K562 (cell line): ENCODE measurements at regions not wholly inside any gene's neighbourhood (a gene's known extent, or its start where the extent isn't known, plus 50 kb on each side); places are given as distances from the start of the nearest gene placed in this dataset.

ENCODE experiments used
- ATAC-seq: fragments of 200-7000 bp; cut with Tn5 transposase; 3 replicates; pipeline ENCODE4 v1.9.1; 2020; ENCODE audit warnings: moderate library complexity
- BruUV-seq: library from RNA; stranded (reverse); fragments of 400-500 nt; replicated peaks from 2 replicates; lab custom pipeline; 2021; lab: Mats Ljungman, UMichigan
- CTCF ChIA-PET: fragments of 300-600 bp; formaldehyde crosslinking; extraction: SDS; loops from one replicate; lab custom pipeline; 2021; ENCODE audit warnings: low intra/inter-chr PET ratio; lab: Yijun Ruan, JAX
- POLR2A ChIA-PET: fragments of 300-600, 350-650 bp; sonication (Branson Sonifier 250); formaldehyde crosslinking; extraction: SDS; loops from one replicate; lab custom pipeline; 2021; ENCODE audit warnings: antibody characterized with exemption, inconsistent platforms; lab: Yijun Ruan, JAX
- DNase-seq, 4 experiments: peaks; one replicate each; pipeline versions ENCODE4 v3.0.0 to v3.0.0-alpha.2; 2011 to 2018; ENCODE audit warnings: low spot score in 3 of 4, mixed read lengths in 3 of 4; ENCODE audit errors: extremely low read depth in 1 of 4
- FAIRE-seq: peaks from 2 replicates; lab custom pipeline; 2011; peaks lifted over from hg19 to GRCh38; lab: Jason Lieb, UNC
- H2AFZ ChIP-seq: 2 replicates; pipeline ENCODE4 v1.6.0; 2011; ENCODE audit warnings: low read depth, low read length, control low read depth, inconsistent platforms
- H3K27ac ChIP-seq: fragments of 200-600 bp; 3 replicates; pipeline ENCODE4 v1.8.0; 2011; ENCODE audit warnings: low read depth, mild to moderate bottlenecking, control low read depth, inconsistent platforms, low read length, moderate library complexity, mixed read lengths; ENCODE audit errors: extremely low read depth
- H3K27me3 ChIP-seq, 2 experiments: fragments of 300-600 bp in 1 of 2; 2 replicates in 1 of 2; 3 replicates in 1 of 2; pipeline versions ENCODE4 v1.6.0 to v1.8.0; 2011; ENCODE audit warnings: inconsistent platforms in 2 of 2, low read length in 2 of 2, mild to moderate bottlenecking in 1 of 2, mixed read lengths in 1 of 2, moderate library complexity in 1 of 2; ENCODE audit not compliant: control insufficient read depth in 2 of 2, insufficient read depth in 2 of 2
- H3K36me3 ChIP-seq: fragments of 300-600 bp; 3 replicates; pipeline ENCODE4 v1.8.0; 2011; ENCODE audit warnings: mild to moderate bottlenecking, low read length, inconsistent platforms; ENCODE audit not compliant: control insufficient read depth, insufficient read depth
- H3K4me1 ChIP-seq, 2 experiments: fragments of 200-600 bp in 1 of 2; replicated peaks in 1 of 2; 2 replicates in 1 of 2; 3 replicates in 1 of 2; pipeline versions ENCODE4 v1.5.1 to v1.8.0; 2011; ENCODE audit warnings: inconsistent platforms in 2 of 2, low read length in 2 of 2, mild to moderate bottlenecking in 1 of 2, mixed read lengths in 1 of 2, moderate library complexity in 1 of 2; ENCODE audit not compliant: control insufficient read depth in 2 of 2, insufficient read depth in 2 of 2
- H3K4me2 ChIP-seq: 2 replicates; pipeline ENCODE4 v1.6.1; 2011; ENCODE audit warnings: low read length, control low read depth, inconsistent platforms, mixed read lengths; ENCODE audit not compliant: insufficient read depth
- H3K4me3 ChIP-seq: fragments of 200-600 bp; sonication (generic), shearing (Covaris generic); 2 replicates; pipeline ENCODE4 v1.5.1; 2016; ENCODE audit warnings: control low read depth, inconsistent platforms
- H3K79me2 ChIP-seq: fragments of 200-600 bp; 3 replicates; pipeline ENCODE4 v1.8.0; 2011; ENCODE audit warnings: low read length, inconsistent platforms; ENCODE audit not compliant: control insufficient read depth, insufficient read depth
- H3K9ac ChIP-seq, 2 experiments: 2 replicates each; pipeline versions ENCODE4 v1.6.0 to v1.6.1; 2011; ENCODE audit warnings: low read depth in 2 of 2, low read length in 2 of 2, control low read depth in 1 of 2, inconsistent platforms in 1 of 2, mild to moderate bottlenecking in 1 of 2, mixed read lengths in 1 of 2; ENCODE audit not compliant: insufficient read depth in 1 of 2
- H3K9me1 ChIP-seq: one replicate; pipeline ENCODE4 v1.6.0; 2011; ENCODE audit warnings: inconsistent platforms, mild to moderate bottlenecking, low read length, moderate library complexity; ENCODE audit not compliant: control insufficient read depth, insufficient read depth
- H3K9me3 ChIP-seq: replicated peaks from 2 replicates; pipeline ENCODE4 v1.5.1; 2011; ENCODE audit warnings: low read depth, low read length, inconsistent platforms; ENCODE audit not compliant: control insufficient read depth, insufficient read depth
- H4K20me1 ChIP-seq: replicated peaks from 2 replicates; pipeline ENCODE4 v1.6.1; 2011; ENCODE audit warnings: low read length, inconsistent platforms, mixed read lengths; ENCODE audit not compliant: control insufficient read depth, insufficient read depth
- ZNF282 ChIP-seq: sonication (generic); formaldehyde crosslinking; IDR thresholded peaks from 2 replicates; pipeline ENCODE4 v1.8.1; 2023; ENCODE audit warnings: missing genetic modification reagents
- ZNF324 ChIP-seq: fragments of 250-450 bp; sonication (Bioruptor Pico); IDR thresholded peaks from 2 replicates; pipeline ENCODE4 v1.4.0; 2020; ENCODE audit warnings: mild to moderate bottlenecking
- ZNF41 ChIP-seq: fragments of 250-450 bp; sonication (Bioruptor Pico); conservative IDR thresholded peaks from 2 replicates; pipeline ENCODE4 v1.4.0; 2020; ENCODE audit warnings: mild to moderate bottlenecking
- ZNF75A ChIP-seq: fragments of 450-650 bp; formaldehyde crosslinking; IDR thresholded peaks from 2 replicates; pipeline ENCODE4 v1.4.0; 2020; ENCODE audit warnings: mild to moderate bottlenecking
- WGBS: fragments of 100-300 bp; shearing (Covaris generic); methylation state at CpG from one replicate; pipeline ENCODE4 v1.1.6; 2016; ENCODE audit warnings: low coverage, mixed read lengths; ENCODE audit not compliant: insufficient coverage; ENCODE audit errors: missing lambda C conversion rate; 5-methylcytosine and 5-hydroxymethylcytosine counted together
- in situ Hi-C: fragments of 300-500 bp; cut with MboI; formaldehyde crosslinking; loops from 4 replicates; pipeline ENCODE4 v1.15.0; 2018; ENCODE audit warnings: inconsistent platforms, mixed read lengths
- intact Hi-C: fragments of 100-400 bp; cut with micrococcal nuclease; formaldehyde crosslinking; loops from 2 replicates; pipeline ENCODE4 v1.14.2; 2022
- TF ChIP-seq, protein P1 (sequence below): sonication (generic); formaldehyde crosslinking; IDR thresholded peaks from 2 replicates; pipeline ENCODE4 v1.8.1; 2023; ENCODE audit warnings: mild to moderate bottlenecking, missing genetic modification reagents
- TF ChIP-seq, protein P2 (sequence below), 2 experiments: fragments of 450-650 bp; formaldehyde crosslinking in 1 of 2; IDR thresholded peaks; 2 replicates each; pipeline versions ENCODE4 v1.4.0 to v1.6.1; 2014 to 2020; ENCODE audit warnings: mild to moderate bottlenecking in 2 of 2, borderline replicate concordance in 1 of 2, low read depth in 1 of 2

DNA sequence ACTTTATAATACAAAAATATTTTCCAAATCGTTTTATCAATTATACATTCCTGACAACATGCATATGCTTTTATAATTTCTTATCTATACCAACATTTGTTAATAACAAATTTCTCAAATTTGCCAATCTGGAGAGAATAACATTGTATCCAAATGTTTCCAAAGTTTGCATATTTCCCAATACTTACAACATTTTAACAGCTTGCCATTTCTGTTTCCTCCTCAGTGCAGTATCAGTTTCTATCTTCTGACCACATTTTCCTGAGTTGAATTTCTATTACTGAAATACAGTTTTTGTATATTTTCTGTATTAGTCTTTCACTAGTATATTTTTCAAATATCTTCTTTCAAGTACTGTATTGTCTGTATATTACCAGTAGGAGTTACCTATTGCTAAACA, 1594.3 kb downstream of the PLA2G4A start:
- in situ Hi-C loops (no loop called here), intact Hi-C loops (no loop called here)
- 0% methylated on average over 1 of the region's 1 CpG for WGBS
- H3K4me1 ChIP-seq: no peaks in the 10 kb centered on the region
- TF ChIP-seq, protein P1, sequence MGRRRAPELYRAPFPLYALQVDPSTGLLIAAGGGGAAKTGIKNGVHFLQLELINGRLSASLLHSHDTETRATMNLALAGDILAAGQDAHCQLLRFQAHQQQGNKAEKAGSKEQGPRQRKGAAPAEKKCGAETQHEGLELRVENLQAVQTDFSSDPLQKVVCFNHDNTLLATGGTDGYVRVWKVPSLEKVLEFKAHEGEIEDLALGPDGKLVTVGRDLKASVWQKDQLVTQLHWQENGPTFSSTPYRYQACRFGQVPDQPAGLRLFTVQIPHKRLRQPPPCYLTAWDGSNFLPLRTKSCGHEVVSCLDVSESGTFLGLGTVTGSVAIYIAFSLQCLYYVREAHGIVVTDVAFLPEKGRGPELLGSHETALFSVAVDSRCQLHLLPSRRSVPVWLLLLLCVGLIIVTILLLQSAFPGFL: no peak
- H3K9me1 ChIP-seq: no peaks in the 10 kb centered on the region
- H3K9ac ChIP-seq: no peak overlapping the region
- no peak for FAIRE-seq
- CTCF ChIA-PET: no interaction called here
- no peak overlapping the region for H3K4me2 ChIP-seq
- no peak for ATAC-seq
- H2AFZ ChIP-seq: no peak overlapping the region
- POLR2A ChIA-PET: no interaction called here
- no peaks in the 10 kb centered on the region for H3K79me2 ChIP-seq
- DNase-seq: no peak
- no peak overlapping the region for H3K4me3 ChIP-seq
- H3K36me3 ChIP-seq: no peaks in the 10 kb centered on the region
- H3K27ac ChIP-seq: no peak overlapping the region
- H3K27me3 ChIP-seq: no peaks in the 10 kb centered on the region
- no peaks in the 10 kb centered on the region; the same call in 1 of the 2 replicates for H3K9me3 ChIP-seq
- H4K20me1 ChIP-seq: no peaks in the 10 kb centered on the region
- BruUV-seq: no TSS peak

DNA sequence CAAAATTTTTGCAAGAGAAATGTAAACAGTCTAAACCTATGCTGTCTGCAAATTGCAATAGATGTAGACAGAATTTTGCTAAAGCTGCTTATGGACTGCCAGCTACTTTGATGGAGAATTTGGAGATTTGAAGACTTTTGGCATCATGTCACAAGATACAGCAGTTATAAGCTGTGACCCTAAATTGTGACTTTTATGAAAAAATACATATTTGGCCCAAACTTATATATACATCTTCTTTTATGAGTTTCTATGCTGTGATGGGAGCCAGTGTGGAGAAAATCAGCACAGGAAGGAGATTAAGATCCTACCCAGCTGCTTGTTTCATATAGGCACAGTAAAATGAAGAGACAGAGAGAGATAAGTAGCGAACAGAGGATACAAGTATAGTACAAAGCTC, 1595.4 kb downstream of the PLA2G4A start:
- Histone ChIP-seq H3K9me1 (no peaks in the 10 kb centered on the region), H3K4me2 (no peak overlapping the region), H3K27me3 (no peaks in the 10 kb centered on the region), H3K4me1 (no peaks in the 10 kb centered on the region), H3K9ac (no peak overlapping the region), H4K20me1 (no peaks in the 10 kb centered on the region), H3K79me2 (no peaks in the 10 kb centered on the region), H3K36me3 (no peaks in the 10 kb centered on the region), H3K4me3 (no peak overlapping the region), H2AFZ (no peak overlapping the region), H3K27ac (no peak overlapping the region), H3K9me3 (no peaks in the 10 kb centered on the region; the same call in 1 of the 2 replicates)
- intact Hi-C loops (no loop called here), in situ Hi-C loops (no loop called here)
- WGBS: 0% methylated on average over 1 of the region's 1 CpG
- BruUV-seq: no TSS peak
- POLR2A ChIA-PET: no interaction called here
- CTCF ChIA-PET: no interaction called here
- FAIRE-seq (no peak), ATAC-seq (no peak), DNase-seq (no peak)
- TF ChIP-seq ZNF41 (CRISPR knock-in tag) (no peak), ZNF75A (CRISPR knock-in tag) (no peak), ZNF282 (no peak), ZNF324 (CRISPR knock-in tag) (no peak)
- TF ChIP-seq, protein P2, sequence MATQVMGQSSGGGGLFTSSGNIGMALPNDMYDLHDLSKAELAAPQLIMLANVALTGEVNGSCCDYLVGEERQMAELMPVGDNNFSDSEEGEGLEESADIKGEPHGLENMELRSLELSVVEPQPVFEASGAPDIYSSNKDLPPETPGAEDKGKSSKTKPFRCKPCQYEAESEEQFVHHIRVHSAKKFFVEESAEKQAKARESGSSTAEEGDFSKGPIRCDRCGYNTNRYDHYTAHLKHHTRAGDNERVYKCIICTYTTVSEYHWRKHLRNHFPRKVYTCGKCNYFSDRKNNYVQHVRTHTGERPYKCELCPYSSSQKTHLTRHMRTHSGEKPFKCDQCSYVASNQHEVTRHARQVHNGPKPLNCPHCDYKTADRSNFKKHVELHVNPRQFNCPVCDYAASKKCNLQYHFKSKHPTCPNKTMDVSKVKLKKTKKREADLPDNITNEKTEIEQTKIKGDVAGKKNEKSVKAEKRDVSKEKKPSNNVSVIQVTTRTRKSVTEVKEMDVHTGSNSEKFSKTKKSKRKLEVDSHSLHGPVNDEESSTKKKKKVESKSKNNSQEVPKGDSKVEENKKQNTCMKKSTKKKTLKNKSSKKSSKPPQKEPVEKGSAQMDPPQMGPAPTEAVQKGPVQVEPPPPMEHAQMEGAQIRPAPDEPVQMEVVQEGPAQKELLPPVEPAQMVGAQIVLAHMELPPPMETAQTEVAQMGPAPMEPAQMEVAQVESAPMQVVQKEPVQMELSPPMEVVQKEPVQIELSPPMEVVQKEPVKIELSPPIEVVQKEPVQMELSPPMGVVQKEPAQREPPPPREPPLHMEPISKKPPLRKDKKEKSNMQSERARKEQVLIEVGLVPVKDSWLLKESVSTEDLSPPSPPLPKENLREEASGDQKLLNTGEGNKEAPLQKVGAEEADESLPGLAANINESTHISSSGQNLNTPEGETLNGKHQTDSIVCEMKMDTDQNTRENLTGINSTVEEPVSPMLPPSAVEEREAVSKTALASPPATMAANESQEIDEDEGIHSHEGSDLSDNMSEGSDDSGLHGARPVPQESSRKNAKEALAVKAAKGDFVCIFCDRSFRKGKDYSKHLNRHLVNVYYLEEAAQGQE (IDR thresholded peaks at IDR 0.05; ENCODE audit: borderline replicate concordance): no peak
- TF ChIP-seq, protein P2 (CRISPR knock-in tag; IDR thresholded peaks at IDR 0.05; ENCODE audit: low read depth): no peak
